Muscle of leg (tissue), 3 donors: ENCODE measurements at regions not wholly inside any gene's neighbourhood (a gene's known extent, or its start where the extent isn't known, plus 50 kb on each side); places are given as distances from the start of the nearest gene placed in this dataset.

Source experiments
- DNase-seq: peaks from one replicate; pipeline ENCODE4 v3.0.0; 2013
- H3K27ac ChIP-seq: one replicate; pipeline ENCODE4 v1.5.1; 2013; ENCODE audit warnings: mild to moderate bottlenecking, low read length, control low read depth
- H3K27me3 ChIP-seq: one replicate; pipeline ENCODE4 v1.6.1; 2013; ENCODE audit warnings: low read length; ENCODE audit not compliant: control insufficient read depth, insufficient read depth
- H3K36me3 ChIP-seq: one replicate; pipeline ENCODE4 v1.6.1; 2013; ENCODE audit warnings: low read length; ENCODE audit not compliant: control insufficient read depth, insufficient read depth
- H3K4me1 ChIP-seq: one replicate; pipeline ENCODE4 v1.6.1; 2013; ENCODE audit warnings: low read length; ENCODE audit not compliant: control insufficient read depth, insufficient read depth
- H3K4me3 ChIP-seq: one replicate; pipeline ENCODE4 v1.5.1; 2013; ENCODE audit warnings: low read length, control low read depth
- H3K9me3 ChIP-seq: replicated peaks from 2 replicates; pipeline ENCODE4 v1.6.1; 2013; ENCODE audit warnings: low read depth, low read length; ENCODE audit not compliant: control insufficient read depth
- WGBS: methylation state at CpG from one replicate; pipeline ENCODE4 v1.1.5; 2013; ENCODE audit warnings: missing lambda C conversion rate; ENCODE audit not compliant: insufficient coverage; 5-methylcytosine and 5-hydroxymethylcytosine counted together

GRCh38 chr10:83582407-83583095 is 556.8 kb upstream of the GHITM start:
- no CpG with 5 or more reads among the region's 3 CpGs for WGBS
- peaks cover 3% of the 10 kb centered on the region for H3K9me3 ChIP-seq
- no peaks in the 10 kb centered on the region for H3K27me3 ChIP-seq
- H3K4me3 ChIP-seq = no peak overlapping the region
- H3K36me3 ChIP-seq = no peaks in the 10 kb centered on the region
- H3K4me1 ChIP-seq = no peaks in the 10 kb centered on the region
- H3K27ac ChIP-seq = no peak overlapping the region
- DNase-seq = no peak

GRCh38 chr10:83585686-83586085 is 553.6 kb upstream of the GHITM start:
- WGBS = no CpG with 5 or more reads among the region's 2 CpGs
- H3K36me3 ChIP-seq = no peaks in the 10 kb centered on the region
- H3K4me1 ChIP-seq = no peaks in the 10 kb centered on the region
- H3K9me3 ChIP-seq = no peaks in the 10 kb centered on the region
- no peak overlapping the region for H3K4me3 ChIP-seq
- no peak overlapping the region for H3K27ac ChIP-seq
- H3K27me3 ChIP-seq = no peaks in the 10 kb centered on the region
- DNase-seq = no peak

GRCh38 chr10:83592337-83592935 is 546.9 kb upstream of the GHITM start:
- H3K4me1 ChIP-seq = no peaks in the 10 kb centered on the region
- H3K27ac ChIP-seq = no peak overlapping the region
- DNase-seq = no peak
- H3K4me3 ChIP-seq = no peak overlapping the region
- H3K27me3 ChIP-seq = no peaks in the 10 kb centered on the region
- WGBS = no CpG with 5 or more reads among the region's 1 CpG
- no peaks in the 10 kb centered on the region for H3K36me3 ChIP-seq
- H3K9me3 ChIP-seq = peaks cover 2% of the 10 kb centered on the region

- Histone ChIP-seq H3K4me1 (no peaks in the 10 kb centered on the region), H3K4me3 (no peak overlapping the region), H3K27ac (no peak overlapping the region), H3K27me3 (no peaks in the 10 kb centered on the region), H3K36me3 (no peaks in the 10 kb centered on the region), H3K9me3 (peaks cover 3% of the 10 kb centered on the region)
- no peak for DNase-seq
- no CpG with 5 or more reads among the region's 1 CpG for WGBS
These were observed 535.6 kb upstream of the GHITM start for GRCh38 chr10:83603708-83604107.

- no peaks in the 10 kb centered on the region for H3K4me1 ChIP-seq
- WGBS = 40% methylated on average over 1 of the region's 2 CpGs
- no peaks in the 10 kb centered on the region for H3K36me3 ChIP-seq
- no peaks in the 10 kb centered on the region for H3K27me3 ChIP-seq
- DNase-seq = peak; percentile 24
- no peak overlapping the region for H3K4me3 ChIP-seq
- H3K9me3 ChIP-seq = peaks cover 3% of the 10 kb centered on the region
- H3K27ac ChIP-seq = no peak overlapping the region
These were observed 533.3 kb upstream of the GHITM start for GRCh38 chr10:83605783-83606630.

GRCh38 chr10:83607959-83608745 is 531.2 kb upstream of the GHITM start:
- Histone ChIP-seq H3K9me3 (no peaks in the 10 kb centered on the region), H3K27me3 (no peaks in the 10 kb centered on the region), H3K36me3 (no peaks in the 10 kb centered on the region), H3K4me1 (no peaks in the 10 kb centered on the region), H3K27ac (no peak overlapping the region), H3K4me3 (no peak overlapping the region)
- no CpG with 5 or more reads among the region's 7 CpGs for WGBS
- no peak for DNase-seq

GRCh38 chr10:83612050-83612449 is 527.3 kb upstream of the GHITM start:
- no peaks in the 10 kb centered on the region for H3K4me1 ChIP-seq
- H3K4me3 ChIP-seq = no peak overlapping the region
- no peak for DNase-seq
- no peak overlapping the region for H3K27ac ChIP-seq
- no peaks in the 10 kb centered on the region for H3K27me3 ChIP-seq
- WGBS = no CpG with 5 or more reads among the region's 4 CpGs
- no peaks in the 10 kb centered on the region for H3K9me3 ChIP-seq
- H3K36me3 ChIP-seq = no peaks in the 10 kb centered on the region

- no peak overlapping the region for H3K27ac ChIP-seq
- H3K4me3 ChIP-seq = no peak overlapping the region
- no peaks in the 10 kb centered on the region for H3K4me1 ChIP-seq
- no CpG with 5 or more reads among the region's 2 CpGs for WGBS
- no peaks in the 10 kb centered on the region for H3K36me3 ChIP-seq
- DNase-seq = no peak
- H3K27me3 ChIP-seq = no peaks in the 10 kb centered on the region
- no peaks in the 10 kb centered on the region for H3K9me3 ChIP-seq
These were observed 526.6 kb upstream of the GHITM start for GRCh38 chr10:83612746-83613145.

- Histone ChIP-seq H3K27me3 (no peaks in the 10 kb centered on the region), H3K36me3 (no peaks in the 10 kb centered on the region), H3K27ac (no peak overlapping the region), H3K9me3 (no peaks in the 10 kb centered on the region), H3K4me3 (no peak overlapping the region), H3K4me1 (no peaks in the 10 kb centered on the region)
- peak; percentile 10 for DNase-seq
- no CpG with 5 or more reads among the region's 1 CpG for WGBS
These were observed 522.1 kb upstream of the GHITM start for GRCh38 chr10:83617172-83617571.
